ENCODE measurements at regions not wholly inside any gene's neighbourhood (a gene's known extent, or its start where the extent isn't known, plus 50 kb on each side); places are given as distances from the start of the nearest gene placed in this dataset.

DNA sequence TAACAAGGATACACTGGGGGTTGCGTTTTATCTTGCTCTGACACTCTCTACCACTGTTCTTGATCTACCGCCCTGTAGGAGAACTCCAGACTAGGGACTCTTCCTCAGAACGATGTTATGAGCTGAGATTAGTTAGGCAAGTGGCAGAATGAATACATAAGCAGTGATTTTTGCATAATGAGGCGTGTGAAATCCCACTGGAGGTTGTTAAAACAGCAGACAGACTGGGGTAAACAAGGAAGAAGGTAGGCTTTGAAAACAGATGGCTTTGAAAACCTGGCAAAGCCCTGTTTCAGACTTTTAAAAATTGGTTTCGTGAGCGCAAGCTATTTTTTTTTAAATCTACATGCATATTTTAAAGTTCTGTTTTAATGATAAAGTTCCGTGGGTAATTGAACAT lies 785.2 kb downstream of the TYW1 start:
- Mint-ChIP-seq H3K4me3 (no peak overlapping the region), H3K36me3 (ENCODE audit: low read depth) (no peaks in the 10 kb centered on the region), H3K9me3 (peaks cover 13% of the 10 kb centered on the region), H3K27ac (no peak overlapping the region), H3K27me3 (no peaks in the 10 kb centered on the region), H3K4me1 (no peaks in the 10 kb centered on the region)
- ATAC-seq (no peak), DNase-seq (no peak)

DNA sequence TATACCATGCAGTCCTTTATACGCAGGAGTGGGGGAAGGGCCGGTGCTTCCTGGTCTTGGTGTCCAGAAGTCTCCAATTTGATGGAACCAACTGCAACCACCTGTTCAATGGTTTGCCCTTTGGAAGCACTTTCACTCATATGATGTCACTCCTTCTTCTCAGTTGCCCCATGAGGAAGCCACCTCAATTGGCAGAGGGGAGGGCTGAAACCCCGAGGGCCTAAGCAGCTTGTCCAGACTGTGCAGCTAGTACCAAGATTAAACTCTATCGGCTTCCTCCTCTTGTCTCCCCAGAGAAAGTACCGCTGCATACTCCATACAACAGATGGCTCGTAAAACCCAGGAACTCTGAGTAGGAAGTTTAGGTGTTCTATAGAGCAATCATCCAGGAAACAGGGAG lies 789.4 kb downstream of the TYW1 start:
- no peak for ATAC-seq
- no peak for DNase-seq
- no peak overlapping the region for H3K27ac Mint-ChIP-seq
- no peak overlapping the region for H3K4me3 Mint-ChIP-seq
- H3K4me1 Mint-ChIP-seq, result no peaks in the 10 kb centered on the region
- H3K27me3 Mint-ChIP-seq, result no peaks in the 10 kb centered on the region
- no peaks in the 10 kb centered on the region for H3K36me3 Mint-ChIP-seq (ENCODE audit: low read depth)
- peaks cover 14% of the 10 kb centered on the region for H3K9me3 Mint-ChIP-seq

DNA sequence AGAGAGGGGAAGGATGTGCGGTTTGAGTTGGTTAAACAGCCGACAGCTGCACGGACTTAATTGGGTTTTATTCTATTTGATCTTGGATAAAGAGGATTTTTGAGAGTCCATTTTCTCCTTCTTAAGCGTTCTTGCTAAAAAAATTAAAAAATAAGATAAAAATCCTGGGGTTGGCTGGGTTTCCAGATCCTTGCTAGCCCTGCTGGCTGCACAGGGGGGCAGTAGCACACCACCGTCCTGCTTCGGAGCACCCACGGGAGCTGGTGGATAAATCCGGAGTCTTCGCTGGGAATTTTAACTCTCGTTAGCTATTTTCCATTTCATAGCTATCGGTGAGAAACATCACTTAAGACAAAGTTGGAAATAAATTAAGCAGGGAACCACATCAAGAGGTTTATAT lies 792.0 kb downstream of the TYW1 start:
- Mint-ChIP-seq H3K27ac (no peak overlapping the region), H3K36me3 (ENCODE audit: low read depth) (no peaks in the 10 kb centered on the region), H3K27me3 (no peaks in the 10 kb centered on the region), H3K9me3 (peaks cover 4% of the 10 kb centered on the region), H3K4me1 (no peaks in the 10 kb centered on the region), H3K4me3 (no peak overlapping the region)
- ATAC-seq (no peak), DNase-seq (no peak)

DNA sequence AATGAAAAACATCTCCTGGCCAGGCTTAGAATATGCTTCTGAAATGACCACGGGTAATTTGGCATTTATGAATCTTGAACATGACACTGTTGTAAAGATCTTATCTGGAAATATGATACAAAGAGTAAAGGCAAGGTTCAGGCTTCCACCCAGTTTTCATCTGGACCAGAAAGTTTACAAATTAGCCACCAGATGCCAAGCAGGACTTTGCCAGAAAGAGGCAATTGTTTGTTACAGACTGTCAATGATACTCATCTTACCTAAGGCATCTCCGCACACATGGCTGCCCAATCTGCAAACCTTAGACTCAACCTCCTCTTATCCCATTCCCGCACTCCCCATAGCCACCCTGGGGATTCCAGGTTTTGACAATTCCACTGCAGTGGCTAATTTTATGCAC lies 795.3 kb downstream of the TYW1 start:
- DNase-seq (no peak), ATAC-seq (no peak)
- Mint-ChIP-seq H3K27ac (no peak overlapping the region), H3K36me3 (ENCODE audit: low read depth) (no peaks in the 10 kb centered on the region), H3K27me3 (no peaks in the 10 kb centered on the region), H3K4me3 (no peak overlapping the region), H3K9me3 (peaks cover 4% of the 10 kb centered on the region), H3K4me1 (no peaks in the 10 kb centered on the region)

DNA sequence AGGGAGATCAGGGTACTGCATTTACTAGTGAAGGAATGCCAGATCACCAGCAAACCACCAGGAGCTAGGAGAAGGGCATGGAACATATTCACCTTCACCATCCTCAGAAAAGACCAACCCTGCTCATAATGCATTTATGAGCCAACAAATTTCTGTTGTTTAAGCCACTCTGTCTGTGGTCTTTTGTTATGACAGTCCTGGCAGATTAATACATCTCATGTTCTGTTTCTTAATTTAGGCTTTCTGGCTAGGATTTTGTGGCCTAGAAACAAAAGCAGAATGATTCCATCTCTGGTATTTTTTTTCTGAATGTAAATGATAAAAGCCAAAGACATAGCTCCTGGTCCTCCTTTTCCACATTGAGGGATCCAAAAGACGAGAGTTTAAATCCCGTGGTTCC lies 797.9 kb downstream of the TYW1 start:
- Mint-ChIP-seq H3K36me3 (ENCODE audit: low read depth) (no peaks in the 10 kb centered on the region), H3K4me1 (no peaks in the 10 kb centered on the region), H3K9me3 (peaks cover 1% of the 10 kb centered on the region), H3K27ac (no peak overlapping the region), H3K4me3 (no peak overlapping the region), H3K27me3 (no peaks in the 10 kb centered on the region)
- no peak for DNase-seq
- no peak for ATAC-seq

DNA sequence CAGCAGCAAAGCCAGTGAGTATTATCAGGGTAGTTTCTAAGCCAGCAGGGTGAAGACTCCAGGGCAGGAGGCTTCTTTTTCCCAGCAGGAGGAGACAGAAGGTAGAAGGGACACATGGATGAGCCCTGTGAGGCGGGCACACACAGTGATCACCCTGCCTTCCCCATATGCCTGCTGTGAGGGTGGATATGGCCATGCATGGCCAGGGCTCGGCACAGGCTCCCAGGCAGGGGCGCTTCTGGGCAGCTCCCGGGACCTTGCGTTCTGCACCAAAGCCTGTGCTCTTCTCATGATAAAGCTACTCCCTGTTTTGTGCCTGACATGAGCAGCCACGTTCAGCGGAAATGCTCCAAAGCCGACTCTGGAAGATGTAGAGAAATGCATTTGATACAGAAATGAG lies 807.2 kb downstream of the TYW1 start:
- ATAC-seq (no peak), DNase-seq (no peak)
- H3K36me3 Mint-ChIP-seq (ENCODE audit: low read depth), result no peaks in the 10 kb centered on the region
- H3K4me3 Mint-ChIP-seq, result no peak overlapping the region
- H3K27ac Mint-ChIP-seq, result no peak overlapping the region
- no peaks in the 10 kb centered on the region for H3K4me1 Mint-ChIP-seq
- no peaks in the 10 kb centered on the region for H3K27me3 Mint-ChIP-seq
- H3K9me3 Mint-ChIP-seq, result peaks cover 14% of the 10 kb centered on the region

DNA sequence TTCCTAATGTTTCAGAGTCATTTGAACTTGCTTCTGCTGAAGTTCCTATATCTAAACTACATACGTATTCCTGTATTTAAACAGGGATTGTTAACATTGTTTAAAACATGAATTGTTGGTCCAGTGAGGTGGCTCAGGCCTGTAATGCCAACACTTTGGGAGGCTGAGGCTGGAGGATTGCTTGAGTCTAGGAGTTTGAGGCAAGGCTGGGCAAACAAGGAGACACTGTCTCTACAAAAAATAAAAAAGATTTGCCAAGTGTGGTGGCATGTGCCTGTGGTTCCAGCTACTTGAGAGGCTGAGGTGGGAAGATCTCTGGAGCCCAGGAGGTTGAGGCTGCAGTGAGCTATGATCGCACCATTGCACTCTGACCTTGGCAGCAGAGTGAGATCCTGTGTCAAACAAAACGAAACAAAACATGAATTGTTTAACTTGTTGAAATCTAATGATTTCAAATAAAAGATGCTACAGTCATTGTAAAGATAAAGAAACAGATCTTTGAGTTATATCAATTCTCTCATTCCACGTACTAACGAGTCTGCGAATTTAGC lies 809.4 kb downstream of the TYW1 start:
- Mint-ChIP-seq H3K4me3 (no peak overlapping the region), H3K4me1 (no peaks in the 10 kb centered on the region), H3K36me3 (ENCODE audit: low read depth) (no peaks in the 10 kb centered on the region), H3K9me3 (peaks cover 9% of the 10 kb centered on the region), H3K27me3 (no peaks in the 10 kb centered on the region), H3K27ac (no peak overlapping the region)
- DNase-seq, result no peak
- ATAC-seq, result no peak

DNA sequence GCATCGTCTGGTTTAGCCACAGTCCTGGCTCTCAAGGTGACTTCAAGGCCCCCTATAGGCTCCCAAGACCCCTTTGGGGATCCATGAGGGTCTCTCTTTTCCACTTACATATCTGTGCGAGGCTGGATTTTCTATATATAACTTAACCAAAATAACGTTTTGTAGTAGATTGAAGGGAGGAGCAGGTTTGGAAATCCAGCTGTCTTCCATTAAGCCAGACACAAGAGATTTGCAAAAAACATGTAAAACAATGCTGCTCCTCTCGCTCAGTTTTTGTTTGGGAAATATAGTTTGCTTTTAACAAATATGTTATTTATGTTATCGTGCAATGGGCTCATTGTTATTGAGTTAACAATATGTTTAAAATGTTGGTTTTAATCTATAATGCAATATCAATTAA lies 811.2 kb downstream of the TYW1 start:
- no peak overlapping the region for H3K4me3 Mint-ChIP-seq
- DNase-seq, result no peak

DNA sequence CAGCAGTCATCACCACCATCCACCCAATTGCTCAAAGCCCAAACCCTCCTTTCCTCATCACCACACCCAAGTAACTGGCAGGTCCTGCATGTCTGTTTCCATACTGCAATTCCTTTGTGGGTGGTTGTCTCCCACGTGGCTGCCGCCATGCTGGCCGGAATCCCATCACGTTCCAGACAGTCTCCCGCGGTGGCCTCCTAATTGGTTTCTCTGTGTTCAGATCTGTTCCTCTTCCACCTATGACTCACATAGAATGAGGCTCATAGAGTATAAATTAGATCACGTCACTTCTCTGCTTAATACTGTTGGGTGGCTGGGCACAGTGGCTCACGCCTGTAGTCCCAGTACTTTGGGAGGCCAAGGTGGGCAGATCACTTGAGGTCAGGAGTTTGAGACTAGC lies 813.0 kb downstream of the TYW1 start:
- Mint-ChIP-seq H3K27ac (no peak overlapping the region), H3K4me1 (no peaks in the 10 kb centered on the region), H3K36me3 (ENCODE audit: low read depth) (peaks cover 1% of the 10 kb centered on the region), H3K4me3 (no peak overlapping the region), H3K9me3 (peaks cover 9% of the 10 kb centered on the region), H3K27me3 (no peaks in the 10 kb centered on the region)
- ATAC-seq (no peak), DNase-seq (no peak)

More for the DNA sequence above, 811.2 kb downstream of the TYW1 start:
- peaks cover 1% of the 10 kb centered on the region for H3K36me3 Mint-ChIP-seq (ENCODE audit: low read depth)
- H3K27ac Mint-ChIP-seq, result no peak overlapping the region
- no peaks in the 10 kb centered on the region for H3K27me3 Mint-ChIP-seq
- H3K9me3 Mint-ChIP-seq, result peaks cover 9% of the 10 kb centered on the region
- H3K4me1 Mint-ChIP-seq, result no peaks in the 10 kb centered on the region
- ATAC-seq, result no peak

DNA sequence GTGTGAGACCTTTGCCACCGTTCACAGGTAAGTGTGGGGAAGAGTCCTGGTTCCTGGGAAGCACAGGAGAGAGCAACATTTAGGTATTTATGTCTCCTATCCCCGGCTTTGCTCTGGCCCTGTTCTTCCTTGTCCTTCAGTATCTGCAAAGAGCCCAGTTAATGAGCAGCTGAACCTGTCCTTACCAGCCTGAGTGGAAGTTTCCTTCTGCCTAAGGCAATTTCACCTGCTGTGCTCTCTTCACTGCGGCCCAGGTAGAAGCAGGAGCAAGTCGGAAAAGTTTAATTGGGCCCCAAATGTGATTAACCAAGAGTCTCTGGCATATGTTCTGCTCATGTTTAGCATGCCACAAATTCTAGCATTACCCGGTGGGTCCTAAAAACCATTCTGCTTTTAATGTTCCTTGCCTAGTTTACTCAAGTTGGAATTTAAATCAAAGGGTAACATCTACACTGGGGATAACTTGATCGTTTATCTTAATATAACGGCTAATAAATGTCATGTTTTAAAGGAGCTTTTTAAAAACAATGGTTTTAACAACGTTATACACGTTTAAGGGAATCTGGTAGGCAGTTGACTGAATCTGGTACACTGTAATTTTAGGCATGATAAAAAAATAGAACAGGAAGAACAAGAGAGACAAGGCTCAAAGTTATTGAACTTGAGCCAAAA lies 817.1 kb downstream of the TYW1 start:
- peaks cover 13% of the 10 kb centered on the region for H3K9me3 Mint-ChIP-seq
- H3K4me1 Mint-ChIP-seq, result no peaks in the 10 kb centered on the region
- peaks cover 1% of the 10 kb centered on the region for H3K36me3 Mint-ChIP-seq (ENCODE audit: low read depth)
- no peak for ATAC-seq
- no peak overlapping the region for H3K27ac Mint-ChIP-seq
- no peak overlapping the region for H3K4me3 Mint-ChIP-seq
- no peaks in the 10 kb centered on the region for H3K27me3 Mint-ChIP-seq
- DNase-seq, result no peak

DNA sequence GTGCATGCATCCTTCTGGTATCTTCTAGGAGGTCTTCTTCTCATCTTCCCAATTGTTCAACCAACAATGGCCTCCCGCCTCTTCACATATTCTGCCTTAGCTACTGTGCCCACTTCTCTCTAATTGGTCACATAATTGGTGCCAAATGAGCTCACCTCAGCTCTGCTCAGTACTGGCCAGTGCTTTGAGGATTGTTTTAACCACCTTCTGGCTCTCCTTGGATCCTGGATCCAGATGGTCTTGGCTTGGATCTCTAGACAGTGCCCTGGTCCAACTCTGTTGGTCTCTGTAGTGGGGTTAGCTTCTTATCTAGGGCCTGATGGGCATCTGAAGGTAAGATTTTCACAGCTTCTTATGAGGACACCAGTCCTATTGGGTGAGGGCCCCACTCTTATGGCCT lies 820.8 kb downstream of the TYW1 start:
- no peak for DNase-seq
- Mint-ChIP-seq H3K9me3 (peaks cover 17% of the 10 kb centered on the region), H3K27ac (no peak overlapping the region), H3K36me3 (ENCODE audit: low read depth) (peaks cover under 1% of the 10 kb centered on the region), H3K27me3 (no peaks in the 10 kb centered on the region), H3K4me1 (no peaks in the 10 kb centered on the region), H3K4me3 (no peak overlapping the region)
- no peak for ATAC-seq

DNA sequence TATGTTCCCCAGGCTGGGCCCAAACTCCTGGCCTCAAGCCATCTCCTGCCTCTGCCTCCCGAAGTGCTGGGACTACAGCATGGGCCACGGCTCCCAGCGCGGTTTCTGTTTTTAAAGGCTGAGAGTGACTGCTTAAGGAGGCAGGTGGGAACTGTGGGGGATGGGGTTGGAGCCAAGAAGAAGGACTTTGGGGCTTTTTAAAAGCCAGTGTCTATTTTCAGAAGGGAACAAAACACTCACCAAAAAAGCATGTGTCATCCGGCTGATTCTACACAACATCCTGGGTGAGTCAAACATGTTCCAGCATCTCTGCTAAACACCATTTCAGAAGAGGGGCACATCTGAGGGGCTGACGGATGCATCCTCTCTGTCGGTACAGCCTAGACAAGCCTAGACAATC lies 824.5 kb downstream of the TYW1 start:
- H3K27me3 Mint-ChIP-seq, result no peaks in the 10 kb centered on the region
- peaks cover 30% of the 10 kb centered on the region for H3K9me3 Mint-ChIP-seq
- no peak overlapping the region for H3K27ac Mint-ChIP-seq
- ATAC-seq, result no peak
- H3K4me3 Mint-ChIP-seq, result no peak overlapping the region
- H3K36me3 Mint-ChIP-seq (ENCODE audit: low read depth), result no peaks in the 10 kb centered on the region
- no peaks in the 10 kb centered on the region for H3K4me1 Mint-ChIP-seq
- no peak for DNase-seq

DNA sequence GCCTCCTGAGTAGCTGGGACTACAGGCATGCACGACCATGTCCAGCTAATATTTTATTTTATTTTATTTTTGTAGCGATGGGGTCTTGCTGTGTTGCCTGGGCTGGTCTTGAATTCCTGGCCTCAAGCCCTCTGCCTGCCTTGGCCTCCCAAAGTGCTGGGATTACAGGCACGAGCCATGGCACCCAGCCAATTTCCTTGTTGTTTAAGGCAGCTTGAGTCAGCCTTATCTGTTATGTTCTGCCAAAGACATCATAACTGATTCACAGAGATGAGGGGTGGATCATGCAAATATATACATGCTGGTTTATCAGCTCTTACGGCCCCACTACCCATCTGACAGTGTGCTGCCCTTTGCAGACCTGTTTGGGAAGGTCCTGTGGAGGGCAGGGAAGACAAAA lies 826.7 kb downstream of the TYW1 start:
- Mint-ChIP-seq H3K27ac (no peak overlapping the region), H3K4me3 (no peak overlapping the region), H3K4me1 (no peaks in the 10 kb centered on the region), H3K9me3 (peaks cover 32% of the 10 kb centered on the region), H3K36me3 (ENCODE audit: low read depth) (no peaks in the 10 kb centered on the region), H3K27me3 (peaks cover 1% of the 10 kb centered on the region)
- ATAC-seq, result no peak
- DNase-seq, result no peak

DNA sequence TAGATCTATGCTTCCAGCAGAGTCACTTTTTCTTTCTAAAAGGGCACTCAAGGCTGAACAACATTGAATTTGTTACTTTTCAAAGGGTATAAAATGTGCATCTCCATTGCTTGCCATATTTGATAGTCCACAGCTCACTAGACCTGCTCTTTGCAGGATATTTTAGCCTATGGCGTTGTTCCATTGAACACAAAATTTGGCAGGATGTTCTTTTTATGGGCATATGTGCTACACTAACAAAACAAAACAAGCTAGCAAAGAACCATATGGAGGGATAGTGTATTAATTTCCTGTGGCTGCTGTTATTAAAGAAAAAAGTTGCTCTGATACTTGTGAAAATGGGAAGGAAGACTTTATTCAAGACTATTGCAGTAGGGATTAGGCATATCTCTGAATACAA lies 828.7 kb downstream of the TYW1 start:
- no peak for ATAC-seq
- H3K4me3 Mint-ChIP-seq, result no peak overlapping the region
- DNase-seq, result no peak
- H3K9me3 Mint-ChIP-seq, result peaks cover 26% of the 10 kb centered on the region
- peaks cover 1% of the 10 kb centered on the region for H3K27me3 Mint-ChIP-seq
- H3K4me1 Mint-ChIP-seq, result no peaks in the 10 kb centered on the region
- H3K36me3 Mint-ChIP-seq (ENCODE audit: low read depth), result no peaks in the 10 kb centered on the region
- H3K27ac Mint-ChIP-seq, result no peak overlapping the region

DNA sequence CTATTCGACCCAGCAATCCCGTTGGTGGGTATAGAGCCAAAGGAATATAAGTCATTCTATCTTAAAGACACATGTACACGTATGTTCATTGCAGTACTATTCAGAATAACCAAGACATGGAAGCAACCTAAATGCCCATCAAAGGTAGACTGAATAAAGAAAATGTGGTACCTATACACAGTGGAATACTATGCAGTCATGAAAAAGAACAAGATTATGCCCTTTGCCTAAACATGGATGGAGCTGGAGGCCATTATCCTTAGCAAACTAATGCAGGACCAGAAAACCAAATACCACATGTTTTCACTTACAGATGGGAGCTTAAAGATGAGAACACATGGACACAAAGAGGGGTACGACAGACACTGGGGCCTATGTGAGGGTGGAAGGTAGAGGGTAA lies 845.3 kb downstream of the TYW1 start:
- ATAC-seq (no peak), DNase-seq (no peak)
- Mint-ChIP-seq H3K36me3 (ENCODE audit: low read depth) (no peaks in the 10 kb centered on the region), H3K4me1 (no peaks in the 10 kb centered on the region), H3K4me3 (no peak overlapping the region), H3K9me3 (peaks cover 14% of the 10 kb centered on the region), H3K27ac (no peak overlapping the region), H3K27me3 (no peaks in the 10 kb centered on the region)

DNA sequence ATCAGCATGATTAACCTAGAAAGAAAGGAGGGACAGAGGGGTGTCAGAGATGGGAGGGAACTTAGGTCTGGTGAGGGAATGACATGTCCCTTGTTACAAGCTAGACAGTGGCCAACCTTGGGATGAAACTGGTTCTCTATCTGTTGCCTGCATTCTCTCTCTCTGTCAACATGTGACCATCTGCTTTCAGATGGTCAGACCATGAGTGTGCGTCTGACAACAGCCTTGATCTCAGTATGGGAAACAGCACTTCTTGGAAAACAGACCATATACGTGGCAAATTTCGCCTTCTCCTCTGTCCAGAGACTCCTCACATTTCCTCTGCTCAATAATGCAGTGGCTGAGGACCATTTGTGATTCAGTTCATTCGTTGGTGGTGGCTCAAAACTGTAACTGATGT lies 845.9 kb downstream of the TYW1 start:
- Mint-ChIP-seq H3K36me3 (ENCODE audit: low read depth) (no peaks in the 10 kb centered on the region), H3K27ac (no peak overlapping the region), H3K4me3 (no peak overlapping the region), H3K9me3 (peaks cover 14% of the 10 kb centered on the region), H3K4me1 (no peaks in the 10 kb centered on the region), H3K27me3 (no peaks in the 10 kb centered on the region)
- ATAC-seq (no peak), DNase-seq (no peak)
